T-helper 2 cell (primary cell): ENCODE measurements at regions not wholly inside any gene's neighbourhood (a gene's known extent, or its start where the extent isn't known, plus 50 kb on each side); places are given as distances from the start of the nearest gene placed in this dataset.
"Not testable (repeated sequence)": the region's sequence is repeated elsewhere in the genome, so short reads cannot be mapped to it uniquely, and the experiment has no call there.

Source experiments
- DNase-seq, 5 experiments: peaks; one replicate each; pipeline versions ENCODE4 v3.0.0 to v3.0.0-alpha.2; 2012 to 2022

- no peak for DNase-seq
These were observed 389.5 kb downstream of the TCERG1L start for GRCh38 chr10:130921911-130922440.

- DNase-seq: no peak
These were observed 387.9 kb downstream of the TCERG1L start for GRCh38 chr10:130923596-130923995.

- DNase-seq: peak in 1 of 5 experiments; percentile 8
These were observed 387.2 kb downstream of the TCERG1L start for GRCh38 chr10:130924138-130924819.

- DNase-seq: no peak
These were observed 385.1 kb downstream of the TCERG1L start for GRCh38 chr10:130926442-130926841.

- DNase-seq: no peak
These were observed 384.4 kb downstream of the TCERG1L start for GRCh38 chr10:130927157-130927556.

- DNase-seq: no peak
These were observed 383.2 kb downstream of the TCERG1L start for GRCh38 chr10:130928306-130928705.

- DNase-seq: no peak
These were observed 381.8 kb downstream of the TCERG1L start for GRCh38 chr10:130929422-130930325.

- DNase-seq: no peak
These were observed 380.7 kb downstream of the TCERG1L start for GRCh38 chr10:130930821-130931220.

GRCh38 chr10:130931256-130931655, 380.3 kb downstream of the TCERG1L start:
- DNase-seq: no peak

- no peak for DNase-seq
These were observed 379.1 kb downstream of the TCERG1L start for GRCh38 chr10:130932326-130933007.

- DNase-seq: no peak
These were observed 378.5 kb downstream of the TCERG1L start for GRCh38 chr10:130933008-130933390.

GRCh38 chr10:130934293-130935127, 377.0 kb downstream of the TCERG1L start:
- no peak for DNase-seq

GRCh38 chr10:130935128-130935439, 376.4 kb downstream of the TCERG1L start:
- no peak for DNase-seq

GRCh38 chr10:130935897-130936550, 375.5 kb downstream of the TCERG1L start:
- no peak for DNase-seq

- no peak for DNase-seq
These were observed 374.7 kb downstream of the TCERG1L start for GRCh38 chr10:130936851-130937250.

- DNase-seq: no peak
These were observed 373.5 kb downstream of the TCERG1L start for GRCh38 chr10:130938051-130938450.

GRCh38 chr10:130938891-130939290, 372.6 kb downstream of the TCERG1L start:
- not testable (repeated sequence) for DNase-seq

- no peak for DNase-seq
These were observed 369.6 kb downstream of the TCERG1L start for GRCh38 chr10:130941886-130942285.

- no peak for DNase-seq
These were observed 359.4 kb downstream of the TCERG1L start for GRCh38 chr10:130952086-130952485.

- DNase-seq: no peak
These were observed 357.1 kb downstream of the TCERG1L start for GRCh38 chr10:130954326-130954905.

- no peak for DNase-seq
These were observed 355.3 kb downstream of the TCERG1L start for GRCh38 chr10:130956251-130956650.
